ENCODE measurements at regions not wholly inside any gene's neighbourhood (a gene's known extent, or its start where the extent isn't known, plus 50 kb on each side); places are given as distances from the start of the nearest gene placed in this dataset.

- DNase-seq = no peak
These were observed 124.2 kb upstream of the MSX1 start for GRCh38 chr4:4735136-4735750.

GRCh38 chr4:4734425-4734824, 125.0 kb upstream of the MSX1 start:
- no peak for DNase-seq

GRCh38 chr4:4733663-4734062, 125.8 kb upstream of the MSX1 start:
- DNase-seq = no peak

GRCh38 chr4:4730249-4730648, 129.2 kb upstream of the MSX1 start:
- no peak for DNase-seq

- no peak for DNase-seq
These were observed 130.3 kb upstream of the MSX1 start for GRCh38 chr4:4729206-4729605.

- no peak for DNase-seq
These were observed 131.9 kb upstream of the MSX1 start for GRCh38 chr4:4727536-4727935.

- no peak for DNase-seq
These were observed 133.4 kb upstream of the MSX1 start for GRCh38 chr4:4726051-4726450.

- no peak for DNase-seq
These were observed 135.1 kb upstream of the MSX1 start for GRCh38 chr4:4724321-4724720.

GRCh38 chr4:4721636-4722035, 137.8 kb upstream of the MSX1 start:
- DNase-seq = no peak

GRCh38 chr4:4720646-4721045, 138.8 kb upstream of the MSX1 start:
- no peak for DNase-seq

- DNase-seq = no peak
These were observed 140.0 kb upstream of the MSX1 start for GRCh38 chr4:4719436-4719835.

- DNase-seq = no peak
These were observed 141.8 kb upstream of the MSX1 start for GRCh38 chr4:4717692-4718091.

GRCh38 chr4:4714331-4714730, 145.1 kb upstream of the MSX1 start:
- no peak for DNase-seq

- DNase-seq = no peak
These were observed 146.5 kb upstream of the MSX1 start for GRCh38 chr4:4712800-4713528.

GRCh38 chr4:4711902-4712301, 147.6 kb upstream of the MSX1 start:
- DNase-seq = no peak

- no peak for DNase-seq
These were observed 149.7 kb upstream of the MSX1 start for GRCh38 chr4:4709736-4710135.

GRCh38 chr4:4704267-4704666, 155.2 kb upstream of the MSX1 start:
- DNase-seq = no peak

GRCh38 chr4:4697584-4697983, 155.7 kb upstream of the STX18 start:
- no peak for DNase-seq

GRCh38 chr4:4696530-4696929, 154.7 kb upstream of the STX18 start:
- no peak for DNase-seq

- DNase-seq = no peak
These were observed 153.6 kb upstream of the STX18 start for GRCh38 chr4:4695497-4695896.

GRCh38 chr4:4694827-4695226, 153.0 kb upstream of the STX18 start:
- no peak for DNase-seq

GRCh38 chr4:4694296-4694772, 152.5 kb upstream of the STX18 start:
- DNase-seq = no peak

GRCh38 chr4:4693755-4694295, 152.0 kb upstream of the STX18 start:
- no peak for DNase-seq

- no peak for DNase-seq
These were observed 151.4 kb upstream of the STX18 start for GRCh38 chr4:4693258-4693657.

GRCh38 chr4:4690854-4691253, 149.0 kb upstream of the STX18 start:
- DNase-seq = no peak
